ENCODE measurements at regions not wholly inside any gene's neighbourhood (a gene's known extent, or its start where the extent isn't known, plus 50 kb on each side); places are given as distances from the start of the nearest gene placed in this dataset.

DNA sequence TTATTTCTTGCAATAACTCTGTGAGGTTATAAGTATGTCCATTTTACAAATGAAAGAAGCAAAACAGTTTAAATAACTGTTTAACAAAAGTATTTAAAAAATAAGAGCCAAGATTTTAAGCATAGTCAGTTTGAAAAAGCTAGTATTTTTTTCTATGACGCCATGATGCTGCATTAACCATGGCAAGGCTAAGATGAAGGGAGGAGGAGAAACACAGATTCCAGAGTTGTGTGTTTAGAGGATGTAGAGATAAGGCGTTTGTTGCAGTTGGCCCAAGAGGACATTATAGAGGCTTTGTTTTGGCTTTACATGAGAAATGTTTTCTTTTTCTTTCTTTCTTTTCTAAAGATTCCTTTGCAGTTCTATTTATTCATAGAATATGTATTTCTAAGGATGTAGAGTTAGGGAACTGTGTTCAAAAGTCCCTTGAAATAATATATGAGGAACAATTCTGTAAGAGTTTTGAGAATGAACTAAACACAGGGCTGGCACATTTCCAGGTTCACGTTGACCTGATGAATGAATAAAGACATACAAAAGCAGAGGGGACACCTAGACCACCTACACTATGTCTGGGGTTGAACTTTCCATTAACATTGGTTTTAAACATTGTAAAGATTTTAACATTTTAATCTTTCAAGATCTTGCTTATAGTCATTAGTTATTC lies 244.2 kb downstream of the KCNS3 start:
- no peak overlapping the region for H3K27ac ChIP-seq
- no peak for DNase-seq (ENCODE audit: low read depth, low spot score)

DNA sequence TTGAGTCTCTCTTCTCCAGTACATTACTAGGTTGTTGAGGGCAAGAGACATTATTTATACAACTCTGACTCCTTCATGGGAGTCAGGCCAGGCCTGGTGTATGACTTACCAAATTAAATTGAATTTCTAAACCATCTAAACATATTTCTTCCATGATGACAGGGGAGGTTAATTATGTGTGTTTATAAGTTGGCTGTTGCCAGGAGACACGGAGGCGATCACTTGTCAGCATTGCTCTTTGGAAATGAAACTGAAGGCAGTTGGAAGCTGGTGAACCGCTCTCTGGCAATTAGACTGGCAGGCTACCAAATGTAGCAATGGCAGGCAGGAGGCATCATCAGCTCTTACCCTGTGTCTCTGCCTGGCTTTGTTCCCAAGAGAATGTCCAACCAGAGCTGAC lies 241.4 kb downstream of the KCNS3 start:
- no peak overlapping the region for H3K27ac ChIP-seq

DNA sequence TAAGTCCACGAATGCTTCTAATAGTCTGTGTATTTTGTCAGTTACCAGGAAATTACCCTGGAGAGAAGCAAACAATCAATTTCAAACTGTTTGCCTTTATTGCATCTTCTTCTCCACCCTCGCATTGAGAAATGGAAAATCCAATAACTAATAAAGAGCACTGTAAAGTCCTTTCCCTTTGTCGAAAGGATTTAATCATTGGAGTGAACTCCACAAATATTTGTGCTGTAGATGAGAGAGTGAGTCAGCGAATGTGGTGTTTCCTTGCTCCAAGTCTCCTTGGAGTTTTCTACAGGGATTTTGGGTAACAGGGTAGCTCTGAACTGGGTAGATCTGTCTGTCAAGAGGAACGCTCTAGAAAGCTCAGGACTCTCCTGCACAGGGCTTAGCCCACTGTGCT lies 240.2 kb downstream of the KCNS3 start:
- H3K27ac ChIP-seq = no peak overlapping the region
- no peak for DNase-seq (ENCODE audit: low read depth, low spot score)

More for the DNA sequence above, 241.4 kb downstream of the KCNS3 start:
- no peak for DNase-seq (ENCODE audit: low read depth, low spot score)

DNA sequence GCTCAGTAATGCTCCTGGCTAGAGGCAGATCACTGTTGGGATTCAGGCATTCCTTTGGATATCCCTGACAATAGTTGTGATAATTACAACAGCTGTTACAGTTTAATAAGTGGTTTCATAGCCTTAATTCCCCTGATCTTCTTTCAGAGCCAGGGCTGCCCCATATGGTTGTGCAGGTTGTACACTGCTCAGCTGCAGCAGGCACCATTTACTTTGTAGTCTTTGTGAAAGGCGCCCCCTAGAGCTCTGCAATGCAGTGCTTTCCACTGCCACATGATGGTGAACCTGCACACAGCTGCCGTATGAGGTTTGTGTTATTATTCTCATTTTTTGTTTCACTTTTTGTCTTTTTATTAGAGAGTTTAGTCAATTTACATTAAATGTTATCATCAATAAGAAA lies 239.1 kb downstream of the KCNS3 start:
- H3K27ac ChIP-seq = no peak overlapping the region
- peak; percentile 16 for DNase-seq (ENCODE audit: low read depth, low spot score)

DNA sequence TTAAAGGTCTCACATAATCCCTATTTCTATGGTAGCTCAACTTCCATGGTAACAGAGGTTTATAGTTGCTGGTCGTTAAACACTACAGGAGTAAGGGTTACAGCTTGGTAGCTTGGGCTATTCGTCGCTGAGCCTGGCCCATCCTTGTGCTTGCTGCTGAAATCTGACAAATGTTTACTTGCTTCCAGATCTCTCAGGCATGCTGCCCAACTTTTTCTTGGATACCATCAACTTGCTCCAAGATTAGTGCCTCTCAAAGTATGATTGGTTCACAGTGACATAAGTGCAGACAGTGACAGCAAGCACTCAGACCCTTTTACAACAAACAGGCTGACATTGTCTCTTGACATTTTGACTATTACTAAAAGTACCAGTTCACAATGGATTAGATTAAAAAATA lies 231.8 kb downstream of the KCNS3 start:
- no peak overlapping the region for H3K27ac ChIP-seq
- no peak for DNase-seq (ENCODE audit: low read depth, low spot score)

DNA sequence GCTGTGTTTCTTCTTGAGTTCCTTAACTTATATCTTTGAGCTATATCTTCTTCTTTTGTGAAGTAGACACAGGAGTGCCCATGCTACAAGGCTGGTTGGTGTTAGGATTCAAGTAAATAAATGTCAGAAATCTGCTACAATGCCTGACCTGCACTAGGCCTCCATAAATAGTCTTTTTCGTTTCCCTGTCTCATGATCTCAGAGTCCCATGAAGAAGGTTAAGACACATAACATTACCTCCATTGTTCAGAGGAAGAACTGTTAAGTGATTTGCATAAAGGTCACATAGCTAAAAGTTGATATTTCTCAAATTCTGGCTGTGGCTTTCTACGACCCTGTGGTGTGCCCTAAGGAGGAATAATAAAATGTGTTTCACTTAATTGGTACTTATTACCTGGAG lies 228.4 kb downstream of the KCNS3 start:
- no peak overlapping the region for H3K27ac ChIP-seq

DNA sequence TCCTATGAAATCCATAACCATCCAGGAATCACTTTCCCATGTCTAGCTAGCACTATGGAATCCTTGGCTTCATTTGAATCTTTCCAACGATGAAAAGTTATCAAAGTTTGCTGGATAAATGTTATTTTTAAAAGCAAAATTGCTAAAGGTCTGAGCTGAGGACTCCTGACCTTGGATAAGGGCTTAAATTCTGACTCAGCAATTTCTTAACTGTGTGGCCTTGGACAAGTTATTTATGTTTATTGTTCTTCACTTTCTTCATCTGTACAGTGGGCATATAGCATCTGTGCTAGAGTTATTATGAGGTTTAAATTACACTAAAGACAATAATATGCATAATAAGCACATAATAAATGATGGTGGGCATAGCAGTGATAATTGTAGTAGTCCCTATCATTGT lies 227.5 kb downstream of the KCNS3 start:
- H3K27ac ChIP-seq = no peak overlapping the region
- no peak for DNase-seq (ENCODE audit: low read depth, low spot score)

More for the DNA sequence above, 228.4 kb downstream of the KCNS3 start:
- DNase-seq (ENCODE audit: low read depth, low spot score) = no peak

DNA sequence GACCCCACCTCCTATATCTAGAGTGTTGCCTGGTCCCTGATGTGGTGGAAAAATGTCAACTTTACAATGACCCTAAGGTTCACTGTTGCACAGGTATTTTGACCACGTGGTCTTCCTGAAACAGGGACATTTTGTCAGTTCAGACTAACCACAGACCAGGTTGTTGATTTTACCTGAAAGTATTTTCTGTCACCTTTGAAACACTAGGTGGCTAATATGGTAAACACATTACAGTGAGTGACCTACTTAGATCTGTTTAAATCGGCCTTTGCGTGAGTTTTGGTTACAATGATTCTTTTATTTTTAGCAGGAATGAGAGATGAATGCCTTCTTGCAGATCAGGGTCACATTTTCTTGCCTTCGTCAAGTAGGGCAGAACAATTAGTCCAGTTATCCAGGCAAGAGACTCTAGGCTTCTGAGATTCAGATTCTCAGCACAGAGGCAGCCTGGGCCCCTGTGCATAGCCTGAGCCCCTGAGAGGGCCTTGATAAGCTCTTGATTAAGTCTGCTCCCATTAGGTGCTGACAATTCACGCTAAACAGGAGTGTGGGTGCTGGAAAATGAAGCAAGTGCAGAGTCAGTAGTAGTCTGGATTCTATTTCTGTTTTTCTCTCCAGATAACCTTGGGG lies 226.2 kb downstream of the KCNS3 start:
- no peak overlapping the region for H3K27ac ChIP-seq
- no peak for DNase-seq (ENCODE audit: low read depth, low spot score)

DNA sequence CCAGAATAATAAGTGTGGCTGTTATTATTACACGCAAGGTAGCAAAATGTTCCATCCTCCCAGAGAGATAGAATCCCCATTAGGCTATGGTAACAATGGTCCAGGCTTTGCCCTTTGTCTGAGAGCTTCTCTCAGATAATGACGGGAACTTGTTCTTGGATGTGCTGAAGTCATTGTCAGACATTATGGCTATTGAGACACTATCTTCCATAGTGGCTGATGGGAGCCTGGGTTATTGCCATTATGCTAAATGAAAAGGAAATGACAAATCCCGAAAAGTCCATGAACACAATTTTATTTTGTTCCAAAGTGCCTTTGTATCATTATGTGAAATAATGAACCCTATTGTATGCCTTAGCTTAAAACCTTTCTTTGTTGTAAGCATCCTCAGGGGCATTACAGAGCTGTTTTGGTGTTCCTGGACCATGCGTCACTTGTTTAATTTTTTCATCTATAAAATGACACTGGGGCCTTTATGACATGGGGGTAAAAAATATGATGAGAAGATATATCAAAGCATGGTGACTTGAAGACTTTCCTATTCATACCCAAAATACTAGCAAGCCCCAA lies 218.5 kb downstream of the KCNS3 start:
- no peak overlapping the region for H3K27ac ChIP-seq
- no peak for DNase-seq (ENCODE audit: low read depth, low spot score)

DNA sequence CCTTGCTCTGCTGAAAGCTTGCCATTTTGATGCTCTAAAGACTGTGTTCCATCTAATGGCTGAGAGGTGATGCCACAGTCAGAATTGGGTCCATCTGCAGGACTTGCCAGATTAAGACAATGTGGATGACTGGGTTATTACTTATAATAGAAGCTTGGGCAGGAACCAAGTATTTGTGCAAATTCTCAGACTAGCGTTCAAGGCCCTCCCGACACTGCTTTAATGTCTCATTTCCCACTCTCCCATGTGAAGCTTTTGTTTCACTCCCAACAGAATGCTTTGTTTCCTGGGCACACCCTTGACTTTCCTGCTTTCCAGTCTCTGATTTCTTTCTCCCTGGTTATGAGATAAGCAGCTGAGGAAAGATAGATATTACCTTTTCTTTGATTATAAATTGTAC lies 215.8 kb downstream of the KCNS3 start:
- no peak for DNase-seq (ENCODE audit: low read depth, low spot score)
- H3K27ac ChIP-seq = no peak overlapping the region

DNA sequence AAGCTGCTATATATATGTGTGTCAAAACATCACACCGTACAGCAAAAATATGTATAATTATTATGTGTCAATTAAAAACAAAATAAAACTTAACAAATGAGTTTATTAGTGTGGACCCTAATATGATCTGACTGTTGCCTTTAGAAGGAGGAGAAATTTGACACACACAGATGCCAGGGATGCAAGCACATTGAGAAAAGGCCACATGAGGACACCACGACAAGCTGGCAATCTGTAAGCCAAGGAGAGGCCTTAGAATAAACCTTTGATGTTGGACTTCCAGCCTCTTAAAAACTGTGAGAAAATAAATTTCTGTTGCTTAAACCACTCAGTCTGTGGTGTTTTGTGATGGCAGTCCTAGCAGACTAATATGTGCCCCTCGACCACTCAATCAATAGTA lies 214.7 kb downstream of the KCNS3 start:
- DNase-seq (ENCODE audit: low read depth, low spot score) = no peak
- H3K27ac ChIP-seq = no peak overlapping the region

DNA sequence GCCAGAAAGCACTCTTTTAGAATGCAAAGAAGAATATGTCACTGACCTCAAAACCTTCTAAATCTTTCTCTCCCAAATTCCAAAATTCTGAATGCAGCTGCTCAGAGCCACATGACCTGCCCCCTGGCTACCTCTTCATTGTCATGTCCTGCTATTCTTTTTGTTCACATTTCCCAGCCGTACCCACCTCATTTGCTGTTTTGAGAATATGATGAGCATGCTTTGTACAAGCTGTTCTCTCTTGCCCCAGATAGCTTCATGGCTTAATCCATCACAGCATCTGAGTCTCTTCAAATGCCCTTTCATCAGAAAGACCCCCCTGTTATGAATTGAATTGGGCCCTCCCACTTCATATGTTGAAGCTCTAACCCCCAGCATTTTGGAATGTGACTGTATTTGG lies 214.3 kb downstream of the KCNS3 start:
- H3K27ac ChIP-seq = no peak overlapping the region
- DNase-seq (ENCODE audit: low read depth, low spot score) = no peak

DNA sequence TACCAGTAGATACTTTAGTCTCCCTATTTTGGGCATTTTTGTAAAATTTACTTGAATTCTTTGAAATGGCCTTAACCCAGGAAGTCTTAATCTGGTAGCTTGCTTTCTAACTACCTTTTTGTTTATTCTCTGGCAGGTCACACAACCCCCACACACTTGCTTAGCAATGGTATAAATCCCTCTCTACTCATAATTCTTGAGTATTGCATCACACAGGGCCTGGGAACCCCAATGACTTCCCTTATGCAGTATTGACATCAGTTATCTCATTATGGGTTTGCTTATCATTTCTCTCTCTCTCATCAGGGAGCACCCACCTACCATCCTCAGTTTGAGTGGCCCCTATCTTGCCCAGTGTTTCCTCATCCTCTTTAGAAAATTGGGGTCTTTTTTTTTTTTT lies 207.1 kb downstream of the KCNS3 start:
- DNase-seq (ENCODE audit: low read depth, low spot score) = no peak
- H3K27ac ChIP-seq = no peak overlapping the region

DNA sequence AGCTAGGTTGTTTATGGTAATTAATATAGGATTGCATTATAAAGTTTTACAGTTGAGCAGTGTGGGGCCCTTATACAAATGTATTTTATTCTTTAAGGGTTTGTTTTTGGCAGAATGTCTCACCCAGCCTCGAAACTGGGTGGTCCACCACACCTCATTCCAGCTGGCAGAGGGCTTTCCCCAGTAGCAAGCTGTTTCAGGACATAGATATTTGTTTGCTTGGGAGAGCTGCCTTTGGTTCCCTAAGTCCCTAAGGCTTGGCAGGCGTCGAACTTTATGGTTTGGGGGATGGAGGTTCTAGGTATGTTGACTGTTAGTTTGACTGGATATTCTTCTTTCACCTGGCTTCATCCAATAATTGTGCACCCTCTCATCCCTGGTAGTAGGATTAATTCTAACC lies 205.9 kb downstream of the KCNS3 start:
- DNase-seq (ENCODE audit: low read depth, low spot score) = no peak
- H3K27ac ChIP-seq = no peak overlapping the region

DNA sequence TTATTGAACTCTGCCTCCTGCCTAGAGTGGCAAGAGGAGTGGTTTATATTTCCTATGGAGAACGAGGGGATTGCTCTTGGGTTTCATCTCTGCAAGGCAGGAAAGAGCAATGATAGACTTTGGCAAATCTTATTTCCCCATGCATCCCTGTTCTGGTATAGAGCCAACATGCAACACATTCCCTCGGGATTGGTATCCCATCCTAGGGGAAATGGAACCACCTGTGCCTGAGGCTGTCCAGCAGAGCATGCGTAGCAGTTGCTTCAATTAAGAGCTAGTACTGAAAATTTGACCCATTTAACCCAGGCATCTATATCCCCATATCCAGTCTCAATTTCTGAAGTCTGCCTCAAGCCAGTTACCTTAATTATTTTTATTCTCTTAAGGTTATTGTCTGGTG lies 205.3 kb downstream of the KCNS3 start:
- no peak for DNase-seq (ENCODE audit: low read depth, low spot score)
- no peak overlapping the region for H3K27ac ChIP-seq

DNA sequence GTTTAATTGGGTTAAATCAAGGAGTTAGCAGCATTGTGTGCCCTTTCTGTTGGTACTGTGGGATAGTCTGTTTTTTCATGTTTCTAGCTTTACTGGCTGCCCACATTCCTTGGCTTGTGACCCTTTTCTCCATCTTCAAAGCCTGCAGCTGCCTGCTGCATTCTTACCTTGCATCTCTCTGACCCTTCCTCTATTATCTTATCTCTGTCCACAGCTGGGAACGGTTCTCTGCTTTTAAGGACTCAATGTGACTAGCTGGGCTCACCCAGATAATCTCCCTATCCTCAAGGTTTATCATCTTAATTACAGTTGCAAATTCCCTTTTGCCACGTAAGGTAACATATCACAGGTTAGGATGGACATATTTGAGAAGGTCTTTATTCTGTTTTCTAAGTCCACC lies 199.7 kb downstream of the KCNS3 start:
- H3K27ac ChIP-seq = no peak overlapping the region
- no peak for DNase-seq (ENCODE audit: low read depth, low spot score)

DNA sequence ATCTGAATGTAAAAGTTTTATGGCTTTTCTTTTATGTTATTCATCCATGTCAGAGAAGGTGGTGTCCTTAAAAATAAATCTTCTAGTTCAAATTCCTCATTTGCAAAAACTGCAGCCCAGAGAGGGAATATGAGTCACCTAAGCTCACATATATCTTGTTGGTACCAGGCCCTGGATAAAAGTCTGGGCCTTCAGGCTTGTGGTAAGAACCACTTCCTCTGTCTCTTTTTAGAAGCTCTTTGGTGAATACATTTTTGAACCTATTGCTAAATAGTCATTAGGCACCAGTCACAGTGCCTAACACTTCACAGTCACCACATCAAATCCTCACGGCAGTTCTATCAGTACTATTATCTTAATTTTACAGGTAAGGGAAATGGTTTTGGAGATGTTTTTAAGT lies 199.2 kb downstream of the KCNS3 start:
- peak; percentile 33 for DNase-seq (ENCODE audit: low read depth, low spot score)
- H3K27ac ChIP-seq = no peak overlapping the region

DNA sequence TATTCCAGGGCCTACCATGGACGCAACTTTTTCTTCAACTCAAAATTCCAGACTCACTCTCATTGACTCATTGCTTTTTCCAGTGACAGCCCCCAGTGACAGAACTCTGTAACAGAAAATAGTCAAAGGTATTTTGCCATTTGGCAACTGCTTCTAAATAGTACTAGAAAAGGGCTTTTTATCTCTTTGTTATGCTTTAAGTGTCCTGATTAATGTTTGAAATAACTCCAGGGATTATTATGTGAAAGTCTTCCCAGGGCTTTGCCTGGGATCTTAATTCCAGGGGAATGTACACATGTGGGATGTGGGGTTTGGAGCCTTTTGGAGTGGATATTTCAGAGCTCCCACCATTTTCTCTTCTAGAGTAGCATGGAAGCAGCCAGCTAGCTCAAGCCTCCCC lies 198.8 kb downstream of the KCNS3 start:
- DNase-seq (ENCODE audit: low read depth, low spot score) = no peak
- H3K27ac ChIP-seq = no peak overlapping the region

DNA sequence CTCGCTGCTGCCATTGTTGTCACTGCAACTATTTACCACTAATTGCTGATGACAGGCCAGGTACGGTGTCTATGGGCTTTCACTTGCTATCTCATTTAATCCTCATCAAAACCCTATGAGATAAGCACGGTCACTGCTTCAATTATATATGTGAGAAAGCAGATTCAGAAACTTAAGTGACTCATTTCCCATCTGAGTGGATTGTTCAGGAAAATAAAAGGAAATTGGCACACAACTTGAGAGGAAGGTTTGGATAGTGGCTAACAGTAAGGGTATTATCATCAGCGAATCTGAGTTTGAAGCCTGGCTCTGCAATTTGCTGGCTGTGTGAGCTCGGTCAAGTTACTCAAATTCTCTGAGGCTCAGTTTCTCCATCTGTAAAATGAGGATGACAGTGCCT lies 196.0 kb downstream of the KCNS3 start:
- no peak overlapping the region for H3K27ac ChIP-seq
- DNase-seq (ENCODE audit: low read depth, low spot score) = no peak

DNA sequence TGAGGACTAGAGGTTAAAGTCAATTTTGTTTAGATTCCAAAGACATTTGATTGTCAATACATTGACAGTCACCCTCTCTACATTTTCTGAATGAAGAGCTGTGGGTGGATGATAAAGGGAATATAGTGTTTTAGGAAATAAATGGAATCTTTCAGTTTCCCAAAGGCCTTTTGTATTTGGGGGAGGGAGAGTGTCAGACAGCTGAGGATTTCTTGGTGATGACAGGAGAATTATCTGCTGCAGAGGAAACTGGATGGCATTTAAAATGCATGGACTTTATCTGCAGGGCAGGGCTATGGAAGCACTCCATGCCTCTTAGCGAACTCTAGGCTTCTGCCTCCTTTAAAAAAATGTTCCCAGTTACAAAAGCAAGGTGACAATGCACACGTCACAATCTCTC lies 195.1 kb downstream of the KCNS3 start:
- DNase-seq (ENCODE audit: low read depth, low spot score) = no peak
- H3K27ac ChIP-seq = no peak overlapping the region

DNA sequence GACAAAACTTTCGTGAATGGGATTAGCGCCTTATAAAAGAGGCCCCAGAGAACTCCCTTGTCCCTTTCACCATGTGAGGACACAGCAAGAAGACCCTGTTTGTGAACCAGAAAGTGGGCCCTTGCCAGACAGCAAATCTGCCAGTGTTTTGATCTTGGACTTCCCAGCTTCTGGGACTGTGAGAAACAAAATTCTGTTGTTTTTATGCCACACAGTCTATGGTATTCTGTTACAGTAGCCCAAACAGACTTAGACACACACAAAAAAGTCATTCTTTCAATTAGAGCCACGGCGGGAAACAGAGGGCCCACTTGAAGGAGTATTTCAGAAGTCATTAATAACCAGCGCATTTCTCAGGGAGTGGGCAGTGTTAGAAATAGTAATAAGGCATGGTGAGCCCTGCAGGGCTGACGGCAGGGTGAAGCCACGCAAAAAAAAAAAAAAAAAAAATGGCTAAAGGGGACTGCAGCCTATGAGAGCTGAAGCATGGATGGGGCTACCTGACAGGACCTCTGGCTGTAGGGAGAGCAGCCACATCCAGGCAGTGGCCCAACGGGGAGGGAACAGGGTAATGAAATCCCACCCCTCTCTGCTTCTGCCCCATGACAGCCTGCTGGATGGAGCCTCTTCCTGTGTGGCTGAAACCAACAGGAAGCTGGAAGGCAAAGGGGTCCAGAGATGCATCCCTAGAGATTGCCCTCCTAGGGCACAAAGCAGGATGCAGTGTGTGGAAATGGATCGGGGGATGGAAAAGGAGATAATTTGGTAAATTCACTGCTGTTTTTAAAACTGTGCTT lies 189.3 kb downstream of the KCNS3 start:
- no peak overlapping the region for H3K27ac ChIP-seq
- no peak for DNase-seq (ENCODE audit: low read depth, low spot score)
